Heart right ventricle (tissue), 16 donors: ENCODE measurements at regions not wholly inside any gene's neighbourhood (a gene's known extent, or its start where the extent isn't known, plus 50 kb on each side); places are given as distances from the start of the nearest gene placed in this dataset.

Experiments used
- ATAC-seq, 8 donors: fragments of 200-7000 bp; cut with Tn5 transposase; one replicate each; pipeline ENCODE4 v1.9.1; 2020; ENCODE audit warnings: mild to moderate bottlenecking in 8 of 8, moderate library complexity in 8 of 8, moderate number of reproducible peaks in 1 of 8
- DNase-seq, 2 donors: peaks; one replicate each; pipeline ENCODE4 v3.0.0-alpha.2; 2020
- H3K27ac ChIP-seq, 10 donors: fragments of 200-600 bp; sonication (generic) in 2 of 10; one replicate each; pipeline versions ENCODE4 v1.5.0 to v1.8.0; 2020 to 2022; ENCODE audit warnings: mild to moderate bottlenecking in 3 of 10
- H3K27me3 ChIP-seq, 7 donors: fragments of 200-600 bp; one replicate each; pipeline ENCODE4 v1.8.0; 2021 to 2022; ENCODE audit warnings: mild to moderate bottlenecking in 2 of 7
- H3K36me3 ChIP-seq, 9 donors: fragments of 200-600 bp; sonication (generic) in 1 of 9; one replicate each; pipeline versions ENCODE4 v1.5.0 to v1.8.0; 2020 to 2022; ENCODE audit warnings: mild to moderate bottlenecking in 2 of 9
- H3K4me1 ChIP-seq, 9 donors: fragments of 200-600 bp; sonication (generic) in 1 of 9; one replicate each; pipeline versions ENCODE4 v1.5.0 to v1.8.0; 2020 to 2022; ENCODE audit warnings: mild to moderate bottlenecking in 4 of 9
- H3K4me3 ChIP-seq, 10 donors: fragments of 200-600 bp; sonication (generic) in 2 of 10; one replicate each; pipeline versions ENCODE4 v1.5.0 to v1.8.0; 2020 to 2022; ENCODE audit warnings: mild to moderate bottlenecking in 7 of 10, moderate library complexity in 2 of 10
- H3K9me3 ChIP-seq, 11 donors: fragments of 200-600 bp in 10 of 11; sonication (generic) in 2 of 11; one replicate each; pipeline versions ENCODE4 v1.5.0 to v1.8.0; 2013 to 2022; ENCODE audit warnings: mild to moderate bottlenecking in 2 of 11, control low read depth in 1 of 11, moderate library complexity in 1 of 11
- CTCF ChIP-seq, 9 donors: fragments of 200-600 bp; sonication (generic) in 2 of 9; IDR thresholded peaks; one replicate each; pipeline versions ENCODE4 v1.5.0 to v1.8.0; 2021 to 2022; ENCODE audit warnings: antibody characterized with exemption in 9 of 9, mild to moderate bottlenecking in 5 of 9, moderate library complexity in 1 of 9
- WGBS, 2 donors: extraction: QIAGEN DNeasy Blood & Tissue Kit; methylation state at CpG; one replicate each; pipeline ENCODE4 v1.1.7; 2013; ENCODE audit warnings: inconsistent platforms in 1 of 2; 5-methylcytosine and 5-hydroxymethylcytosine counted together
- intact Hi-C, 10 donors: fragments of 100-400 bp; cut with DNase I; formaldehyde crosslinking; loops; one replicate each; pipeline versions ENCODE4 v1.11.1 to v1.14.2; 2022
- donor health status: Arrhythmogenic right ventricular cardiomyopathy.
- donor health status: ischemic (EF 13 %, LVEDD 7.1; RV severe dilation, severe dysfunction).
- donor health status: healthy with polysubstance abuse.
- donor health status: DM: no; HTN: yes; CAD: no.
- donor health status: DM: no; HTN: no; CAD: no.
- donor health status: ischemic (EF 25% LVEDD 6.9; RV normal size, moderate dysfunction).
- donor health status: ischemic (EF 25% LVEDD 5.7; RV mildly dilated, moderate dysfunction).
- donor health status: healthy.
- donor health status: DM: yes; HTN: yes; CAD: no.
- donor health status: Ischemic cardiomyopathy.
- donor health status: ischemic (EF 35%, LVEDD 5.7; RV mildly dilated, moderate dysfunction).
- donor health status: nonischemic (EF 11% LVEDD 7.7; RV severe dilation, severe dysfunction).
- donor health status: DM: yes; HTN: yes; CAD: no.
- donor health status: PGD.
- donor health status: ischemic (EF 29% LVEDD 5.4; RV normal size, mild dysfunction).
- donor health status: nonischemic (EF 23%, LVEDD 6.1; RV moderate dilation, normal function).

GRCh38 chr12:127717278-127717677 is 549.7 kb upstream of the TMEM132C start:
- 72 to 94% methylated on average over 4 of the region's 4 CpGs for WGBS, 2 donors

GRCh38 chr12:127720334-127720733 is 546.6 kb upstream of the TMEM132C start:
- Histone ChIP-seq H3K36me3 (no peaks in the 10 kb centered on the region), H3K4me1 (no peaks in the 10 kb centered on the region), H3K4me3 (no peak overlapping the region), H3K27ac (no peak overlapping the region), H3K9me3 (no peaks in the 10 kb centered on the region), H3K27me3 (peaks cover 0 to 5% (median 0%) of the 10 kb centered on the region in 7 donors)
- intact Hi-C loops, result no loop called here
- no peak for TF ChIP-seq CTCF (IDR thresholded peaks at IDR 0.05)
- WGBS, 2 donors, result 83 to 87% methylated on average over 12 of the region's 12 CpGs
- DNase-seq (no peak), ATAC-seq (no peak)

More at GRCh38 chr12:127717278-127717677, 549.7 kb upstream of the TMEM132C start:
- no peaks in the 10 kb centered on the region for H3K9me3 ChIP-seq
- no peak for ATAC-seq
- H3K4me1 ChIP-seq, result no peaks in the 10 kb centered on the region
- no peaks in the 10 kb centered on the region for H3K36me3 ChIP-seq
- no peak for TF ChIP-seq CTCF (IDR thresholded peaks at IDR 0.05)
- H3K27me3 ChIP-seq, result peaks cover 0 to 18% (median 0%) of the 10 kb centered on the region in 7 donors
- intact Hi-C loops, result no loop called here
- no peak for DNase-seq
- no peak overlapping the region for H3K4me3 ChIP-seq
- H3K27ac ChIP-seq, result no peak overlapping the region

- no peaks in the 10 kb centered on the region for H3K27me3 ChIP-seq
- 59 to 68% methylated on average over 5 of the region's 5 CpGs for WGBS, 2 donors
- intact Hi-C loops, result no loop called here
- DNase-seq, result no peak
- H3K36me3 ChIP-seq, result no peaks in the 10 kb centered on the region
- H3K4me3 ChIP-seq, result no peak overlapping the region
- no peak overlapping the region for H3K27ac ChIP-seq
- H3K4me1 ChIP-seq, result no peaks in the 10 kb centered on the region
- ATAC-seq, result no peak
- TF ChIP-seq CTCF (IDR thresholded peaks at IDR 0.05), result no peak
- H3K9me3 ChIP-seq, result no peaks in the 10 kb centered on the region
Measured at GRCh38 chr12:127722611-127723010, 544.4 kb upstream of the TMEM132C start.

- Histone ChIP-seq H3K4me3 (no peak overlapping the region), H3K27ac (no peak overlapping the region), H3K36me3 (no peaks in the 10 kb centered on the region), H3K27me3 (no peaks in the 10 kb centered on the region), H3K9me3 (no peaks in the 10 kb centered on the region), H3K4me1 (no peaks in the 10 kb centered on the region)
- intact Hi-C loops, result no loop called here
- ATAC-seq, result no peak
- no peak for DNase-seq
- TF ChIP-seq CTCF (IDR thresholded peaks at IDR 0.05), result no peak
- WGBS, 2 donors, result 39 to 50% methylated on average over 4 of the region's 4 CpGs
Measured at GRCh38 chr12:127723251-127723650, 543.7 kb upstream of the TMEM132C start.
